ENCODE measurements at regions not wholly inside any gene's neighbourhood (a gene's known extent, or its start where the extent isn't known, plus 50 kb on each side); places are given as distances from the start of the nearest gene placed in this dataset.

DNA sequence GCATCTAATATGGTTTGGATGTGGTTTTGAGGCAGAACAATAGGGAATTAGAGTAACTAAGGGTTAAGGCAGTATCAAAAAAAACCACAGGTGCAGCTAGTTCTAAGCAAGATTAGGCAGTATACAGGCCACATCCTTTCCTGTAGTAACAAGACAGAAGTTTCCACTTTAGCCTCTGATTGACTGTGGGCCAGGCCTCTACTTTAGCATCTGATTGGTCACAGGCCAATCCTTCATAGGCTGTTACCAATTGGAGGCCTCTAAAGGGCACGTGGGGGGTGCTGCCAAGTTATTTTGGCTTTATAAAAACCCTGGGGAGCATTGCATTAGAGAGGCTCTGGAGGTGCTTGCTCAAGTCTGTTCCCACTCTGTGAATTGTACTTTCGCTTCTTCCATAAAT lies 144.1 kb upstream of the ST8SIA4 start:
- TF ChIP-seq POLR2AphosphoS5 (IDR thresholded peaks at IDR 0.05; ENCODE audit: low read depth, low read length) = no peak
- TF ChIP-seq TAF1 (IDR thresholded peaks at IDR 0.05; ENCODE audit: borderline replicate concordance, low read depth, low read length) = no peak
